Tongue (tissue), 1 donor: ENCODE measurements at regions not wholly inside any gene's neighbourhood (a gene's known extent, or its start where the extent isn't known, plus 50 kb on each side); places are given as distances from the start of the nearest gene placed in this dataset.
"Not testable (repeated sequence)": the region's sequence is repeated elsewhere in the genome, so short reads cannot be mapped to it uniquely, and the experiment has no call there.

ENCODE experiments used
- DNase-seq: peaks from one replicate; pipeline ENCODE4 v3.0.0-alpha.2; 2015

DNA sequence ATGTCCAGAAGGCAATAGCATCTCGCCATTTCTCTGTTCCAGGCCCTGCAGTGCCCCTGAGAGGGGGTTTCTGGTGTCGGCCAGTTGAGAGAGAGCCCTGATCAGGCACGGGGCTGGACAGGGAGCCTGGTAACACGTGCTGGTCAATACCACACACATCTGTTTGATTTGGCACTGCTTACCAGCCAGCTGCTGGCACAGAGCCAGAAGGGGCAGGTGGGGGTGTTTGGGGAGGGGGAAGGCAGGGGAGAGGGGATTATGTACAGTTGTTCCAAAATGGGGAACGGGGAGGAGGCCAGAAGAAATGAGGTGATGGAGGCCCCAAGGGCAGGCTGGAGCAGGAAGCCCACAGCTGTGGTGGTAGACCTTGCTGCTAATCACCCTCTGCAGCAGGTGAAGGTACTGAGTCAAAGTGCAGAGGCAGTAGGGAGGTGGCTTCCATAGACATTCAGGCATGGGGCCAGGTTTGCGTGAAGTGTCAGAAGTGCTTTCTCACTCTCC is 153.5 kb upstream of the LPP start:
- peak; percentile 80 for DNase-seq

DNA sequence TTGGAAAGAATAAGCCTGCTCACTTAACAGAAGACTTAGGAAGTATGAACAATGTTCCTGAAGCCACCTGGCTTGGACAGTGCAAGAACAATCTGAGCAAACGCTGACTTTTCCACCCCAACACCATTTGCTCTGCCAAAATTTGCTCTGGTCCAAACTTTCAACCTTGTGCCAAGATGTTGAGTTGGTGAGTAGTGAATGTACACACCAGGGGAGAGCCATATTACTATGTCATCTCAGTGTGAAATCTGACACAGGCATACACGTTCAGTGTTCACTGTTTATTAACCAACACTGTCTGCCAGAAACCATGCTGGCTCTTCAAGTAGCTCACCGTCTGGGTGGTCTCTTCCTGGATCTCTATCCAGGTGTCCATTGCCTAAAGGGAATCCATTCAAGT is 152.9 kb upstream of the LPP start:
- DNase-seq, result peak; percentile 78

DNA sequence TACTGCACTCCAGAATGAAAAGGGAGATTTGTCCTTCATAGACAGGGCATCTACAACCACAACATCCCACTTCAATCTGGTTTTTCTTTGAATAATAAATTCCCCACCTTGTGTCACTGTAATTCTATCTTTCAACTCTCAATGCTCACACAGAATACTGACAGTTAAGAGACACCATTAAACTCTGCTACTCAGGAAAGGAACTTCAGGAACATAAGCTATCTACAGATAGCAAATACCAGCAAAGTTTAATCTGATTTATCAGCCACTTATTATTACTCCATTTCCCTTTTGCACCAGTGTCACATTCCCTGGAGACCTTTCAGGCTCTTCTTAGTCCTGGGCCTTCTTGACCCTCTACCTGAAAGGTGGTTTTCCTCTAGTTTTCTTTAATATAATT is 152.0 kb upstream of the LPP start:
- DNase-seq, result no peak

DNA sequence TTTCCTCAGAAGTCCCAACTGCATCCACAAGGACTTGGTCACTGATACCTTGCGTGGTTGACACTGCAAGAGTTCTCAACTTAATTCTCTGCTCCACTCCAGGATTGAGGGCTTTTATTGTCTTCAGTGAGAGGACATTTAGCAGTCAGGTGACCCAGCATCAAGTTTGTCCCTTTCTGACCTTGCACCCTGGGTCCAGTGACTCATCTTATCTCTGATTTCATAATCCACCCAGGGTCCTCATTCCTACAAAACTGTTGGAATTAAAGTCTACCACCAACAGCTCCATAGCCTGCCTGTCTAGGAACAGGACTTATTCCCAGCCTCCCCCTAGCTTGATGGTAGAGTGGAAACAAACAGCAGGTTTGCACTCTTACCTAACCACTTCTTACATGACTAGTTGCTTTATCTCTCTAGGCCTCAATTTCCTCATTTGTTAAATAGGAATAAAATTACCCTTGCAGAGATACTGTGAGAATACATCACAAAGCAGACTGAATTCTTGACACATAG is 151.3 kb upstream of the LPP start:
- no peak for DNase-seq

DNA sequence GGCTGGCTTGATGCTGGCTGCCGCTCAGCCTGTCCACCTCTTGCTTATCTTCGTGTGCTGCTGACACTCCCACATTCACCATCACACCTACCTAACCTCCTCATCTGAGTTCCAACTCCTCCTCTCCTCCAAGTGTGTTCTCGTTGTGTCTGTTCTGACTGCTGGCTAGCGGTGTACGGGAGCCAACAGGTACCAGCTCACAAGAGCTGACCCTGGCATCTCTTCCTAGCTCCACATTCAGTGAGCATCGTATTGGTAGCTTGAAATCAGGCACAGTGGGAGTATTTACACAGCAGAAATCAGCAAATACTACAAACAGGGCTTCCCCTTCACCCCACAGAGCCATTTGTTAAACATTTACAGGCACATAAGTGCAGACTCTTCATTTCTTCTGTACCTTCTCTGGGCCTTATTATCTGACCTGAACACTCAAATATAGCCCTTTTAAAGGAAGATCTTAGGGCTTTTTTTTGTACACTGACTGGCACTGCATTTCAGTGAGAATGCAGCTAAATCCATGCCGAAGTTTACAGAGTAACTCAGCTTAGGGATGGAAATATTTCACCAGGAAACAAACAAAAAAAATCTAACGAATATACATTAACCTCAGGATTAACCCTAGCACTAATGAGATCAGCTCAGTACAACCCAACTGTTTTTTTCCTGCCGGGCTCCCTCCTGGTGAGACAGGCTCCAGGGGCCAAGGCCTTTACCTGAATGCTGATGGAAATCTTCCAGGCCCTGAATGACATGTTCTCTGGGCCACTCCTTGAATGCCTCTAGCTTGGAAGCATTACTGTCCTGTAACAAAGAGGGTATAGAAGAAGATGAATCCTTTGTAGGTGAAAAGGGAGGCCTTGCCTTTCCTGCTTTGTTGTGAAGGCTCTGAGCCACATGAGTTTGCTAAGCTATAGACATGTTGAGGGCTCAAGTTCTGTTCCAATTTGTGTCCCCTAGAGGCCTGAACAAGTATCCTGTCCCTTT is 150.5 kb upstream of the LPP start:
- DNase-seq, result no peak

DNA sequence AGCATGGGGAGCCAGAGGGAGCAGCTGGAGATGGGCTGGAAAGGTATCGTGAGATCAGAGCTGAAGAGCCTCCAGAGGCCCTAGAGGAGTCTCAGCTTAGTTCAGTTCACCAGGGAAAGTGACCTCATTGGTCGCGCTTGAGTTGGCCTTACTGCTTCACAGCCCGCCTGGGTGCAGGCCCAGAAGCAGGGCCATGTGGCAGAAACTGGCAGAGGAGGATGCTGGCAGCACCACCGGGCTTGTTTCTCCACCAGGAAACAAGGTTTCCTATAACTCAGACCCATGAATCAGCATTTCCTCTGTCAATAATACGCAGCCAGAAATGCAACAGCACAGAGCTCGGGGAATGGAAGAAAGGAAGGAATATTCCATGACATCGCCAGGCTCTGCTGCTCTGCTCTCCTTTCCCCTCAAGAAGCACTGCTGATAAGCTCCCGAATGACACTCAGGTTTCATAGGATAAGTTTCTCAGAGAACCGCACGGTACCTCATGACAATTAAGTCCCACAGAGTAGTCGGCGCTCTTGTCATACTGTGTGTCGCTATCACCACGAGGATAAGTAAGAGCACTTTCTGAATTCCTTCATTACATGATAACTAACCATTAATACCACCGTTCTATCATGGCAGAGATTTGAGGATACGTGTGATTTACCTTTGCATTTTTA is 147.1 kb upstream of the LPP start:
- peak; percentile 17 for DNase-seq

DNA sequence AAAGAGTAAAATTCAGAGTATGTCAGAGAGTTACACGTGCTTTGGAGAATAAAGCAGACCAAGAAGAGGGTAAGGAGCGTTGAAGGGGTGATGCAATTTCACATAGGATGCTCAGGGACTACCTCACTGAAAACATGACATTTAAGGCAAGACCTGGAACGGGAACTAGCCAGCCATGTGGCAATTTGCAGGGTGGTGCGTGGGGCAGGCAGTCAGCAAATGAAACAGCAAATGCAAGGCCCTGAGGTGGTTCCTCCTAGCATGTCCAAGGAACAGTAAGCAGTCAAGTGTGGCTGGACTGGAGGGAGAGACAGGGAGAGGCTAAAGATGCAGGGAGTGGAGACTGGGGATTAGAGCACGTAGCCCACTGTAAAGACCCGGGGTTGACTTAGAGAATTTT is 146.1 kb upstream of the LPP start:
- DNase-seq, result no peak

DNA sequence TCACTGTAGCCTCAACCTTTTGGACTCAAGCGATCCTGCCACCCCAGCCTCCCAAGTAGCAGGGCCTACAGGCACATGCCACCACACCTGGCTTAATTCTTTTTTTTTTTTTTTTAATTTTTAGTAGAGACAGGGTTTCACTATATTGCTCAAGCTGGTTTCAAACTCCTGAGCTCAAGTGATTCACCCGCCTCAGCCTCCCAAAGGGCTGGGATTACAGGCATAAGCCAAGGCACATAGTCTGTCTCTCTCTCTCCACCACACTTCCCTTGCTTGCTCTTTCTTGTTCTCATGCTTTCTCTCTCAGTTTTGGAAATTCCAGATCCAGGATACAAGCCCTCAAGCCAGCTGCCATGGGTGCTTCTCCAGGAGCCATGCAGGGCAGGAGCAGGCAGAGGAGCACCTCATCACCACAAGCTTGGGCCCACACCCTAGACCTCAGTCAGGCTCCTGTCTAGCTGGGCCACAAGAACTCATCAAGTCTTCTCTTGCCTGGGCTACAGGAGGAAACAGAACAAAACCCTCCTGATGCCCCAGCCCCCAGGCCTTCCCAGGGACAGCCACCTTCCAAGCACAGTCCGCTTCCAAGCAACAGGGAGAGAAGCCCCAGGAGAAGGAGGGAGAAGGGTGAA is 145.3 kb upstream of the LPP start:
- DNase-seq, result no peak

DNA sequence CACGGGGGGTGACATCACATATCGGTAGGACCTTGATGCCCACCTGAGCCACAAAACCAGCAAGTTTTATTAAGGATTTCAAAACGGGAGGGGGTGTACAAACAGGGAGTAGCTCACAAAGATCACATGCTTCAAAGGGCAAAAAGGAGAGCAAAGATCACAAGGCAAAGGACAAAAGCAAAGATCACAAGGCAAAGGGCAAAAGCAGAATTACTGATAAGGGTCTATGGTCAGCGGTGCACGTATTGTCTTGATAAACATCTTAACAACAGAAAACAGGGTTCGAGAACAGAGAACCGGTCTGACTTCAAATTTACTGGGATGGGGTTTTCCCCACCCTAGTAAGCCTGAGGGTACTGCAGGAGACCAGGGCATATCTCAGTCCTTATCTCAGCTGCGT is 143.5 kb upstream of the LPP start:
- DNase-seq, result no peak

DNA sequence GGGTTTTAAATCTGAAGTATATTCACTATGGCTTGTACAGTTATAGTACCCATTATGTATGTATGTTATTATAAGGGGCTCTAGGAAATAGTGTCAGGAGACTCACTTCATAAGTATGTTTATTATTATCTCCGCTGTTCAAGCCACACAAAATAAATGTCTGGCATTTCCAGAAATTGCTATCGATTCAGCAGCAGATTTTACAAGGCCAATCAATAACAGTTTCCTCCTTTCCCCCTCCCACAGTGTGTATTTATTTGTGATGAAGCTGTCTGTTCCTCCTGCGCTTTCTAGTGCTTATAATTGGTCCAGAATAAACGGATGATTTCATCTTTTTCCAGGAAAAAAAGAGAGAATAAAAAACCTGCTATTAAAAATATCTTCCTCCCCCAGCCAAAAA is 134.2 kb upstream of the LPP start:
- DNase-seq, result no peak

DNA sequence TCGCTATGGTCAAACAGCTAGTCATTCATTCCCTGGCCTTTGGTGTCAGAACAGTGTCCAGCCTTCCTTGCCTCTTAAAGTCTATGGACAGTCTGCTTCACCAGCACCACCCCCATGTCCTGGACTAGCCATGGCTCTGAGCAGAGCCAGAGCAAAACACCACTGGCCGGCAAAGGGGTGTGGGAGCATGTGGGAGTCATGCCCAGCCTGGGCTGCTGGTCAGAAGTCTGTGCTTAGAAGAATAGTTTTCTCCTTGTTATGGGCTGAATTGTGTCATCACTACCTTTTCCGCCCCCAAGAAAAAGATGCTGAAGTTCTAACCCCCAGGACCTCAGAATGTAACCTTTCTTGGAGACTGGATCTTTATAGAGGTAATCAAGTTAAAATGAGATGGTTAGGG is 132.9 kb upstream of the LPP start:
- no peak for DNase-seq

DNA sequence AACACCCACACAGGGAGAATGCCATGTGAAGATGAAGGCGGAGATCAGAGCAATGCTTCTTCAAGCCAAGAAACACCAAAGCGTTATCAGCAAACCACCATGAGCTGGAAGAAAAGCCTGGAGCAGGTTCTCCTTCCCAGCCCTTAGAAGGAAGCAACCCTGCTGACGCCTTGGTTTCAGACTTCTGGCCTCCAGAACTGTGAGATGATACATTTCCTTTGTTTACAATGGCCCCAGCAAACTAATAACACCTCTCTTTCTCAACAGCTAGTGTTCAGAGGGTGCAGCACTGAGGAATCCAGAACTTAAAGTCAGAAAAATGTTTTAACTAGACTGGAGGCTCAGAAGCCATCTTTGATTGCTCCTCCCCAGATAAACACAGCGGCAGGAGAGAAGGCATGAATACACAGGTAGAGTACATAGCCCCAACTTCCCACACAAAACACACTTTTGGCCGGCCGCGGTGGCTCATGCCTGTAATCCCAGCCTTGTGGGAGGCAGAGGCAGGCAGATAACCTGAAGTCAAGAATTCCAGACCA is 132.4 kb upstream of the LPP start:
- no peak for DNase-seq

DNA sequence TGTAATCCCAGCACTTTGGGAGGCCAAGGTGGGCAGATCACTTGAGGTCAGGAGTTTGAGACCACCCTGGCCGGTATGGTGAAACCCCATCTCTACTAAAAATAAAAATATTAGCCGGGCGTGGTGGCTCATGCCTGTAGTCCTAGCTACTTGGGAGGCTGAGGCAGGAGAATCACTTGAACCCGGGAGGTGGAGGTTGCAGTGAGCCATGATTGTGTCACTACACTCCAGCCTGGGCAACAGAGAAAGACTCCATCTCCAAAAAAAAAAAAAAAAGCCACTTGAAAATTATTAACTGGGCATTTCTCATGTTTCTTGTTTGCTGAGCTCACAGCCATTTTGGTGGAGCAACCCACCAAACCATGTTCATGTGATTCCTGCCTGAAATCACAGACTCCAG is 131.1 kb upstream of the LPP start:
- not testable (repeated sequence) for DNase-seq

DNA sequence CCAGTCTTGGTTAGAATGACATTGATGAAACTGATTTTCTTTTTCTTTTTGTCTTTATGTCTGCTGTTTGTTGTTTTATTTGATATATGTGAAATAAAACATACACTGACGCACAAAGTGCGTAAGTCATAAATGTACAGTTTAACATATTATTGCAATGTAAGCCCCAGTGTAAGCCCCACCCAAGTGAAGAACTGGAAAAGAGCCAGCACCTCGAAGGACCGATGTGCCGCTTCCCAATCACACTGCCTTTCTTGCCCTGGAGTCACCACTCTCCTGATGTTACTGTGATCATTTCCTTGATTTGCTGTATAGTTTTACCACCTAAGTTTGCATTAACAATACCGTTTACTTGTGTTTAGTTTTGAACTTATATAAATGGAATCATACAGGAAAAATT is 128.4 kb upstream of the LPP start:
- DNase-seq, result no peak

DNA sequence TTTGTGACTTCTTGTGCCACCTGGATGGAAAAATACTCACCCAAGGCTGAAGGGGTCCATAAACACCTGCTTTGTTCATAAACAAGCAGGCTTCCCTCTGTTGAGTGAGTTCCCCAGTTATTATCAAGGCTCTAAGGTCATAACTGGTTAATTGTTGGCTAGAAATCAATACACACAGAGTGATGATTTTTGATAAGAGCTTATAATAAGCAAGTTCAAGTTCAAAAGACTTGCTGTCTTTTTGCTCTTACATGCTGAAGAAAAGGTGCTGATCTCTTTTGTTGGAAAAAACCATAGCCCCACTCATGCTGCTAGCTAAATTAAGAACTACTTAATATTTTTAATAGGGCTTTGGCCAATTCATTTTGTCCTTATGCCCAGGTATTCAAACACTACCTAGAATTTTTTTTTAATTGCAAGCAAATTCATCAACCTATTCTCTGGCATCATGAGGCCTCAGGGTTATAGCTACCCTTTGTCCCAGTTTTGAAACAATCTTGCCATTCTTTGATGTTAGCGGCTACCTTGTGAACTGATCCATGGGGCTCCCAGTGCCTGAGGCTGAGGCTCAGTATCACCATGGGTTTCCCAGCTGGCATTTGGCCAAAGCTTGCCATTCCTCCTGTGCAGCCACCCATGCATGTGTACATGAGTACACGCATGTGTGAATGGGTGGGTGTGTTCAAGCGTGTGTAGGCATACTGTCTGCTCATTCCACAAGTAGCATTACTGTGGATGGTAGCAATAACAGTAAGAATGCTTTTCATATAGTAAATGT is 127.6 kb upstream of the LPP start:
- no peak for DNase-seq

DNA sequence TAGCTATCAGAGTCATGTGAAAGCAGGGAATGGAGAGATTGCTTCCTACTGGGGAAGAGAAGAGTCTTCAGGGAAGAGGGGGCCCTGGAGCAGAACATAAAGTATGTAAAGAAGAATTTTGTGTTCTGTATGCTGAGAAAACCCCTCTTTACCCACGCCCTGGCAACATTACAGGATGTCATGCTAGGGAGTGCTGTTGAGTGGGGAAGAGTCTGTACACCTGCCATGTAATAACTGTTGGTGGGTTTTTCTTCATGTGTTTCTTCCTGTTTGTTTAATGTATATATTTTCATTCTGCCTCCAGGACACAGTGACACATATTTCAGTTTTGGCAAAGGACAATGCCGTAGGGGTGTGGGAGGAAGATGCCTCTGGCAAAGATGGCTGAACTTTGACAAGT is 122.8 kb upstream of the LPP start:
- no peak for DNase-seq

DNA sequence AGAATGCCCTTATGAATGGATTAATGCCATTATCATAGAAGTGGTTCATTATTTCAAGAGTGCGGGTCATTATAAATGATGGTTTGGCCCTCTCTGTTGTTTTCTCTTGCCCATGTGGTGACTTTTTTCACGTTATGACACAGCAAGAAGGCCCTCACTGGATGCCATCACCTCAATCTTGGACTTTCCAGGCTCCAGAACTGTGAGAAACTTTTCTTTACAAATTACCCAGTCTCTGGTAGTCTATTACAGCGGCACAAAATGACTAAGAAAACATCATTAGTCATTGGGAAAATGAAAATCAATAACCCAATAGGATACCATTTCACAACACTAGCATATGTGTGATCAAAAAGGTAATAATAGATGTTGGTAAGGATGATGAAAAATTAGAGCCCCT is 119.0 kb upstream of the LPP start:
- DNase-seq, result no peak

DNA sequence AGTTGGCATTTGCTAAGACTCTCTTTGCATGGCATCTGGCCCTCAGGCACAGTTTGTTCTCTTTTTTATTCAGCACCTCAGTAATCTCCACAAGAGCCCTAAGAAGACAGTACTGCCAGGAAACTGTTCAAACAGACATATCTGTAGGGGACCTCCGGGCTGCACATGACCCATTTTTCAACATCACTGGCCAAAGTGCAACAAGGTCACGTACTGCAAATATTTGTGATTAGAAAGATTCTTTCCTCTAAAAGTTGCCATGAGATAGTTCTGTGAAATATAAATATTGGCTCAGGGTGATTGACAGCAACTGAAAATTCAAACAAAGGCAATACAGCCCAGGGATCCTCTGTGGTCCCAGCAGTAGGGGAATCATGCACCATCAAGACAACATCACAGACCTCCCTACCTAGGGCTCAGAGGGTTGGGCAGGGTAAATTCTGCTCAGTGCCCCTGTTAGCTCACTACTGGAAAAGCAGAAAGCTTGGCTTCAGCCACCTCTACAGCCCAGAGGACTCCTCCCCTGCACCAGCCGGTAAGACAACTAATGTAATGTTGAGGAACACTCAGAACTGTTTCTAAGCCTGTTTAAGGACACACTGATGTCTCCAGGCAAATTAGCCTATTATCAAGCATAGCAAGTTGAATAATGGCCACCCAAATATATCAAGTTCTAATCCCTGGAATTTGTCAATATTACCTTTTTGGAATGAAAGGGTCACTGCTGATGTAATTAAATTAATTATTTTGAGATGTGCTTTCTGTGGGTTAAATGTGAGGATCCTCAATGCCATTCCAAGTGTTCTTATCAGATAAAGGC is 117.4 kb upstream of the LPP start:
- DNase-seq, result peak; percentile 44

DNA sequence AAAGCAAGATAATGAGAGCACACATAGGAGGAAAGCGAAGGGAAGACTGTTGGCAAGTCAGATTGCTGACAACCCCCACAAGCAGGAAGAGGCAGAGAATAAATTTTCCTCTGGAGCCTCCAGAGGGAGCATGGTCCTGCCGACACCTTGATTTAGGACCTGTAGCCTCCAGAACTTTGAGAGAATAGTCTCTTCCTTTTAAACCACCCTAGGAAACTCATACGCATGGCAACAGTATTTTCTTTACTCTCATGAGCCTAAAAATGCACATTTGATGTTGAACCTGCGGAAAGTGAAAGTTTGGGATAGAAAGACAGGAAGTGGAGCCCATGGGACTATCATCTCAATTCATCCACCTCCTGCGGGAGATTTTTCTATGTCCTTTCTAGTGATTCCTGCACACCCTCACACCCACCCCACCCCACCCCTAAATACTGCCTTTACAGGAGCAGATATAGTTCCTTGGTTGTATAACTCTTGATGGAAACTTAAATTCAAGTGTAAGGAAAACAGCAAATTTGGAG is 116.7 kb upstream of the LPP start:
- peak; percentile 51 for DNase-seq

DNA sequence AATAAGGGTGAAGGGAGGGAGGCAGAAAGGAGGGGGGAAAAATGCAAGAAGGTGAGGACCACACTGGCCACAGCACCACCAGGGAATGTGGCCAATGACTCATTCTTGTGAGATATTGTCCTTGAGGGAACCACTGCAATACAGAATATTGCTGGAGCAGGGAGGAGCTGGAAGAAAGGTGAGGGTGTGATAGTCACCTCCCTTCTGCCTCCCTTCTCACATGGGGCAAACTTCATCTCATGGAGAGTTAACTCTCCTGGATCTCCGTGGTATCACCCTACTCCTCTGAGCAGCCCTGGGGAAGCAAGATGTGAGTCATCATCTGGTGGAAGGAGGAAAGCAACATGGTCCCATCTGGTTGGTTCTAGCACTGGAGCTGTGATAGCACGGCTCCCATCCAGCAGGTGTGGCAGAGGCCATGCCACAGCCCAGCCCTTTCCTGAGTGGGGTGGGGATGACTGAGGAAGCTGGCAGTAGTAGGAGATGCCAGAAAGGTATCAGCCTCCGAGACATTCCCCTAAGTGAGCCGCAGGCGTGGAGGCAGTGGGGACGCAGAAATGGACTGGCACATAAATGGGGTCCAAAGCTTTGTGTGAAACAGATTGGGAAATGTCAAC is 115.9 kb upstream of the LPP start:
- no peak for DNase-seq
